Brain microvascular endothelial cell (primary cell): ENCODE measurements at regions not wholly inside any gene's neighbourhood (a gene's known extent, or its start where the extent isn't known, plus 50 kb on each side); places are given as distances from the start of the nearest gene placed in this dataset.

Experiments used
- DNase-seq: peaks from one replicate; pipeline ENCODE4 v3.0.0-alpha.2; 2020
- H3K27ac ChIP-seq: fragments of 250-450 bp; sonication (Bioruptor Pico); 2 replicates; pipeline ENCODE4 v1.5.1; 2020; ENCODE audit warnings: mild to moderate bottlenecking, moderate library complexity
- H3K27me3 ChIP-seq: fragments of 250-450 bp; sonication (Bioruptor Pico); replicated peaks from 2 replicates; pipeline ENCODE4 v1.5.1; 2020; ENCODE audit warnings: mild to moderate bottlenecking
- H3K36me3 ChIP-seq: fragments of 250-450 bp; sonication (Bioruptor Pico); replicated peaks from 2 replicates; pipeline ENCODE4 v1.5.1; 2020; ENCODE audit warnings: mild to moderate bottlenecking
- H3K4me3 ChIP-seq: 2 replicates; pipeline ENCODE4 v1.5.1; 2011; ENCODE audit warnings: low read depth, mild to moderate bottlenecking, control low read depth, low read length, moderate library complexity
- in situ Hi-C: cut with HindIII; loops from 2 replicates; pipeline ENCODE4 v1.10.0; 2017; ENCODE audit warnings: low sequenced_read_pairs, low pct_ligation_motif_present
- TF ChIP-seq, protein P1 (sequence below): IDR thresholded peaks from 2 replicates; pipeline ENCODE4 v1.5.1; 2011; ENCODE audit warnings: low read depth, mild to moderate bottlenecking, moderate library complexity, low read length, control low read depth, inconsistent platforms; ENCODE audit errors: missing control alignments

DNA sequence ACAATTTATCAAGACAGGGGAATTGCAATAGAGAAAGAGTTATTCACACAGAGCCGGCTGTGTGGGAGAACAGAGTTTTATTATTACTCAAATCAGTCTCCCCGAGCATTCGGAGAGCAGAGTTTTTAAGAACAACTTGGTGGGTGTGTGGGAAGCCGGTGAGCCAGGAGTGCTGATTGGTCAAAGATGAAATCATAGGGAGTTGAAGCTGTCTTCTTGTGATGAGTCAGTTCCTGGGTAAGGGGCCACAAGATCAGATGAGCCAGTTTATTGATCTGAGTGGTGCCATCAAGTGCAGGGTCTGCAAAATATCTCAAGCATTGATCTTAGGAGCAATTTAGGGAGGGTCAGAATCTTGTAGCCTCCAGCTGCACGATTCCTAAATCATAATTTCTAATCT, 50.0 kb upstream of the ECI2 start:
- Histone ChIP-seq H3K36me3 (no peaks in the 10 kb centered on the region), H3K27me3 (no peaks in the 10 kb centered on the region), H3K27ac (no peak overlapping the region), H3K4me3 (no peak overlapping the region)
- in situ Hi-C loops = no loop called here
- TF ChIP-seq, protein P1, sequence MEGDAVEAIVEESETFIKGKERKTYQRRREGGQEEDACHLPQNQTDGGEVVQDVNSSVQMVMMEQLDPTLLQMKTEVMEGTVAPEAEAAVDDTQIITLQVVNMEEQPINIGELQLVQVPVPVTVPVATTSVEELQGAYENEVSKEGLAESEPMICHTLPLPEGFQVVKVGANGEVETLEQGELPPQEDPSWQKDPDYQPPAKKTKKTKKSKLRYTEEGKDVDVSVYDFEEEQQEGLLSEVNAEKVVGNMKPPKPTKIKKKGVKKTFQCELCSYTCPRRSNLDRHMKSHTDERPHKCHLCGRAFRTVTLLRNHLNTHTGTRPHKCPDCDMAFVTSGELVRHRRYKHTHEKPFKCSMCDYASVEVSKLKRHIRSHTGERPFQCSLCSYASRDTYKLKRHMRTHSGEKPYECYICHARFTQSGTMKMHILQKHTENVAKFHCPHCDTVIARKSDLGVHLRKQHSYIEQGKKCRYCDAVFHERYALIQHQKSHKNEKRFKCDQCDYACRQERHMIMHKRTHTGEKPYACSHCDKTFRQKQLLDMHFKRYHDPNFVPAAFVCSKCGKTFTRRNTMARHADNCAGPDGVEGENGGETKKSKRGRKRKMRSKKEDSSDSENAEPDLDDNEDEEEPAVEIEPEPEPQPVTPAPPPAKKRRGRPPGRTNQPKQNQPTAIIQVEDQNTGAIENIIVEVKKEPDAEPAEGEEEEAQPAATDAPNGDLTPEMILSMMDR = no peak
- DNase-seq = no peak
